Activated T-helper 2 cell treated with anti-CD3 and anti-CD28 coated beads, Interferon-gamma antibody, Interleukin-2, Interleukin-4, amounts not matched to agents 10 μg/mL and 5 μg/mL and 100 μg/mL, durations not matched to agents 14 hours and 24 hours and 36 hours (primary cell): ENCODE measurements at regions not wholly inside any gene's neighbourhood (a gene's known extent, or its start where the extent isn't known, plus 50 kb on each side); places are given as distances from the start of the nearest gene placed in this dataset.

Source experiments
- DNase-seq: peaks from one replicate; pipeline ENCODE4 v3.0.0; 2021; ENCODE audit warnings: low spot score
- H3K27ac Mint-ChIP-seq: one replicate; pipeline ENCODE4 v1.8.0; 2021; ENCODE audit warnings: mixed read lengths
- H3K27me3 Mint-ChIP-seq: one replicate; pipeline ENCODE4 v1.8.0; 2021; ENCODE audit warnings: low read depth, mixed read lengths
- H3K36me3 Mint-ChIP-seq: one replicate; pipeline ENCODE4 v1.8.0; 2021; ENCODE audit warnings: low read depth, mixed read lengths
- H3K4me1 Mint-ChIP-seq: one replicate; pipeline ENCODE4 v1.8.0; 2021; ENCODE audit warnings: low read depth, mixed read lengths
- H3K4me3 Mint-ChIP-seq: one replicate; pipeline ENCODE4 v1.8.0; 2021; ENCODE audit warnings: low read depth, mild to moderate bottlenecking, moderate library complexity, mixed read lengths
- H3K9me3 Mint-ChIP-seq: one replicate; pipeline ENCODE4 v1.8.0; 2021; ENCODE audit warnings: mixed read lengths
- intact Hi-C: fragments of 100-400 bp; cut with micrococcal nuclease; formaldehyde crosslinking; loops from one replicate; pipeline ENCODE4 v1.15.1; 2023

- Mint-ChIP-seq H3K4me1 (peaks cover 48% of the 10 kb centered on the region), H3K9me3 (no peaks in the 10 kb centered on the region), H3K4me3 (no peak overlapping the region), H3K27me3 (peaks cover 18% of the 10 kb centered on the region), H3K36me3 (no peaks in the 10 kb centered on the region), H3K27ac (peak overlapping the region; percentile 42)
- intact Hi-C loops = loop anchor here (5.0 to 10.0 kb wide), 3 partner anchors 86 to 471 kb away; partner anchors contain the start of gene PTPRU
- DNase-seq = no peak
These were observed 472.1 kb downstream of the PTPRU start for GRCh38 chr1:29708381-29708780.

GRCh38 chr1:29707796-29708195, 471.5 kb downstream of the PTPRU start:
- no peaks in the 10 kb centered on the region for H3K36me3 Mint-ChIP-seq
- no peaks in the 10 kb centered on the region for H3K9me3 Mint-ChIP-seq
- peaks cover 44% of the 10 kb centered on the region for H3K4me1 Mint-ChIP-seq
- H3K27ac Mint-ChIP-seq = peak overlapping the region; percentile 42
- H3K27me3 Mint-ChIP-seq = peaks cover 19% of the 10 kb centered on the region
- DNase-seq = no peak
- intact Hi-C loops = loop anchor here (5.0 to 10.0 kb wide), 3 partner anchors 87 to 470 kb away; partner anchors contain the start of gene PTPRU
- H3K4me3 Mint-ChIP-seq = no peak overlapping the region

GRCh38 chr1:29706936-29707335, 470.6 kb downstream of the PTPRU start:
- peaks cover 23% of the 10 kb centered on the region for H3K27me3 Mint-ChIP-seq

GRCh38 chr1:29704430-29704829, 468.1 kb downstream of the PTPRU start:
- peaks cover 27% of the 10 kb centered on the region for H3K27me3 Mint-ChIP-seq
- DNase-seq = no peak
- H3K36me3 Mint-ChIP-seq = no peaks in the 10 kb centered on the region
- peaks cover 19% of the 10 kb centered on the region for H3K4me1 Mint-ChIP-seq
- no peak overlapping the region for H3K4me3 Mint-ChIP-seq
- intact Hi-C loops = loop anchor here (10.0 kb wide), 2 partner anchors 90 to 140 kb away; no protein-coding TSS in a partner anchor
- no peaks in the 10 kb centered on the region for H3K9me3 Mint-ChIP-seq
- no peak overlapping the region for H3K27ac Mint-ChIP-seq

More at GRCh38 chr1:29706936-29707335, 470.6 kb downstream of the PTPRU start:
- Mint-ChIP-seq H3K4me1 (peaks cover 35% of the 10 kb centered on the region), H3K9me3 (no peaks in the 10 kb centered on the region), H3K36me3 (no peaks in the 10 kb centered on the region), H3K4me3 (no peak overlapping the region), H3K27ac (no peak overlapping the region)
- DNase-seq = peak; percentile 55
- intact Hi-C loops = loop anchor here (5.0 to 10.0 kb wide), 3 partner anchors 88 to 470 kb away; partner anchors contain the start of gene PTPRU

- no peak overlapping the region for H3K27ac Mint-ChIP-seq
- DNase-seq = no peak
- no peak overlapping the region for H3K4me3 Mint-ChIP-seq
- no peaks in the 10 kb centered on the region for H3K36me3 Mint-ChIP-seq
- peaks cover 13% of the 10 kb centered on the region for H3K4me1 Mint-ChIP-seq
- intact Hi-C loops = loop anchor here (10.0 kb wide), 2 partner anchors 91 to 141 kb away; no protein-coding TSS in a partner anchor
- peaks cover 29% of the 10 kb centered on the region for H3K27me3 Mint-ChIP-seq
- no peaks in the 10 kb centered on the region for H3K9me3 Mint-ChIP-seq
These were observed 467.5 kb downstream of the PTPRU start for GRCh38 chr1:29703596-29704370.

- H3K27me3 Mint-ChIP-seq = peaks cover 24% of the 10 kb centered on the region
- no peak overlapping the region for H3K27ac Mint-ChIP-seq
- intact Hi-C loops = loop anchor here (10.0 kb wide), 2 partner anchors 94 to 144 kb away; no protein-coding TSS in a partner anchor
- H3K4me3 Mint-ChIP-seq = no peak overlapping the region
- no peak for DNase-seq
- no peaks in the 10 kb centered on the region for H3K36me3 Mint-ChIP-seq
- H3K9me3 Mint-ChIP-seq = no peaks in the 10 kb centered on the region
- H3K4me1 Mint-ChIP-seq = no peaks in the 10 kb centered on the region
These were observed 464.2 kb downstream of the PTPRU start for GRCh38 chr1:29700491-29700890.

GRCh38 chr1:29698626-29699025, 462.3 kb downstream of the PTPRU start:
- Mint-ChIP-seq H3K36me3 (no peaks in the 10 kb centered on the region), H3K9me3 (no peaks in the 10 kb centered on the region), H3K4me1 (no peaks in the 10 kb centered on the region), H3K27me3 (peaks cover 17% of the 10 kb centered on the region), H3K27ac (no peak overlapping the region), H3K4me3 (no peak overlapping the region)
- no peak for DNase-seq
- intact Hi-C loops = no loop called here

- H3K4me1 Mint-ChIP-seq = no peaks in the 10 kb centered on the region
- no peak overlapping the region for H3K27ac Mint-ChIP-seq
- peaks cover 17% of the 10 kb centered on the region for H3K27me3 Mint-ChIP-seq
- no peaks in the 10 kb centered on the region for H3K36me3 Mint-ChIP-seq
- H3K4me3 Mint-ChIP-seq = no peak overlapping the region
- H3K9me3 Mint-ChIP-seq = no peaks in the 10 kb centered on the region
- no peak for DNase-seq
- intact Hi-C loops = no loop called here
These were observed 461.7 kb downstream of the PTPRU start for GRCh38 chr1:29698033-29698432.

- no peak for DNase-seq
- Mint-ChIP-seq H3K4me3 (no peak overlapping the region), H3K9me3 (no peaks in the 10 kb centered on the region), H3K27me3 (peaks cover 12% of the 10 kb centered on the region), H3K4me1 (no peaks in the 10 kb centered on the region), H3K27ac (no peak overlapping the region), H3K36me3 (no peaks in the 10 kb centered on the region)
- intact Hi-C loops = no loop called here
These were observed 461.1 kb downstream of the PTPRU start for GRCh38 chr1:29697391-29697780.

GRCh38 chr1:29696656-29697390, 460.5 kb downstream of the PTPRU start:
- DNase-seq = no peak
- Mint-ChIP-seq H3K4me3 (no peak overlapping the region), H3K27ac (no peak overlapping the region), H3K27me3 (peaks cover 14% of the 10 kb centered on the region), H3K9me3 (no peaks in the 10 kb centered on the region), H3K4me1 (no peaks in the 10 kb centered on the region), H3K36me3 (no peaks in the 10 kb centered on the region)
- intact Hi-C loops = no loop called here

GRCh38 chr1:29695803-29696202, 459.5 kb downstream of the PTPRU start:
- Mint-ChIP-seq H3K27me3 (peaks cover 18% of the 10 kb centered on the region), H3K4me1 (no peaks in the 10 kb centered on the region), H3K36me3 (no peaks in the 10 kb centered on the region), H3K27ac (no peak overlapping the region), H3K4me3 (no peak overlapping the region), H3K9me3 (no peaks in the 10 kb centered on the region)
- no peak for DNase-seq
- intact Hi-C loops = no loop called here

- intact Hi-C loops = no loop called here
- DNase-seq = no peak
- no peaks in the 10 kb centered on the region for H3K4me1 Mint-ChIP-seq
- no peaks in the 10 kb centered on the region for H3K9me3 Mint-ChIP-seq
- H3K27me3 Mint-ChIP-seq = peaks cover 23% of the 10 kb centered on the region
- no peak overlapping the region for H3K27ac Mint-ChIP-seq
- H3K4me3 Mint-ChIP-seq = no peak overlapping the region
- H3K36me3 Mint-ChIP-seq = no peaks in the 10 kb centered on the region
These were observed 458.7 kb downstream of the PTPRU start for GRCh38 chr1:29695036-29695435.

- Mint-ChIP-seq H3K36me3 (no peaks in the 10 kb centered on the region), H3K4me3 (no peak overlapping the region), H3K4me1 (peaks cover 22% of the 10 kb centered on the region), H3K27ac (no peak overlapping the region), H3K27me3 (peaks cover 14% of the 10 kb centered on the region), H3K9me3 (no peaks in the 10 kb centered on the region)
- intact Hi-C loops = no loop called here
- no peak for DNase-seq
These were observed 455.2 kb downstream of the PTPRU start for GRCh38 chr1:29691499-29691898.
